MM.1S (cell line): ENCODE measurements at regions not wholly inside any gene's neighbourhood (a gene's known extent, or its start where the extent isn't known, plus 50 kb on each side); places are given as distances from the start of the nearest gene placed in this dataset.

Source experiments
- DNase-seq: peaks from one replicate; pipeline ENCODE4 v3.0.0-alpha.2; 2015
- H2AFZ ChIP-seq: fragments of 300-600 bp; sonication (generic); 2 replicates; pipeline ENCODE4 v1.6.0; 2016; ENCODE audit warnings: antibody characterized with exemption, low read length
- H3F3A ChIP-seq: fragments of 300-600 bp; sonication (generic); 2 replicates; pipeline ENCODE4 v1.6.1; 2016; ENCODE audit warnings: mild to moderate bottlenecking, antibody characterized with exemption, low read length, moderate library complexity, mixed read lengths; ENCODE audit not compliant: insufficient read depth
- H3K27ac ChIP-seq: fragments of 300-600 bp; sonication (generic); 2 replicates; pipeline ENCODE4 v1.5.1; 2016; ENCODE audit warnings: mild to moderate bottlenecking, low read length
- H3K27me3 ChIP-seq: fragments of 300-600 bp; sonication (generic); replicated peaks from 2 replicates; pipeline ENCODE4 v1.6.0; 2016; ENCODE audit warnings: low read length; ENCODE audit not compliant: insufficient read depth
- H3K36me3 ChIP-seq: fragments of 300-600 bp; sonication (generic); replicated peaks from 2 replicates; pipeline ENCODE4 v1.6.1; 2016; ENCODE audit warnings: mild to moderate bottlenecking, low read length, mixed read lengths; ENCODE audit not compliant: insufficient read depth
- H3K4me1 ChIP-seq: fragments of 300-600 bp; sonication (generic); 2 replicates; pipeline ENCODE4 v1.6.1; 2016; ENCODE audit warnings: low read length, mixed read lengths
- H3K4me2 ChIP-seq: fragments of 300-600 bp; sonication (generic); 2 replicates; pipeline ENCODE4 v1.6.0; 2016; ENCODE audit warnings: low read depth, low read length
- H3K4me3 ChIP-seq: fragments of 300-600 bp; sonication (generic); 2 replicates; pipeline ENCODE4 v1.5.1; 2016; ENCODE audit warnings: low read length, mixed read lengths
- H3K79me2 ChIP-seq: fragments of 300-600 bp; sonication (generic); 2 replicates; pipeline ENCODE4 v1.6.1; 2016; ENCODE audit warnings: mixed run types, low read length, mixed read lengths
- H3K9ac ChIP-seq: fragments of 300-600 bp; sonication (generic); 2 replicates; pipeline ENCODE4 v1.6.1; 2016; ENCODE audit warnings: low read length, mixed read lengths
- H3K9me2 ChIP-seq: fragments of 300-600 bp; sonication (generic); replicated peaks from 2 replicates; pipeline ENCODE4 v1.6.1; 2016; ENCODE audit warnings: mild to moderate bottlenecking, low read length, mixed read lengths; ENCODE audit not compliant: insufficient read depth
- H3K9me3 ChIP-seq: fragments of 300-600 bp; sonication (generic); replicated peaks from 2 replicates; pipeline ENCODE4 v1.6.1; 2016; ENCODE audit warnings: mild to moderate bottlenecking, low read length, mixed read lengths; ENCODE audit not compliant: insufficient read depth
- H4K20me1 ChIP-seq: fragments of 300-600 bp; sonication (generic); 2 replicates; pipeline ENCODE4 v1.6.1; 2016; ENCODE audit warnings: mild to moderate bottlenecking, low read length, moderate library complexity, mixed read lengths; ENCODE audit not compliant: insufficient read depth
- EZH2 ChIP-seq: fragments of 300-600 bp; sonication (generic); optimal IDR thresholded peaks from 2 replicates; pipeline ENCODE3; 2017; ENCODE audit warnings: low read depth, mild to moderate bottlenecking, antibody characterized with exemption, low read length, mixed read lengths
- EZH2phosphoT487 ChIP-seq: fragments of 300-600 bp; sonication (generic); IDR thresholded peaks from 2 replicates; pipeline ENCODE4 v1.6.1; 2018; ENCODE audit warnings: antibody characterized with exemption, low read length
- TF ChIP-seq, protein P1 (sequence below): fragments of 300-600 bp; sonication (generic); IDR thresholded peaks from 2 replicates; pipeline ENCODE4 v1.5.1; 2016; ENCODE audit warnings: antibody characterized with exemption, low read length, mixed read lengths

DNA sequence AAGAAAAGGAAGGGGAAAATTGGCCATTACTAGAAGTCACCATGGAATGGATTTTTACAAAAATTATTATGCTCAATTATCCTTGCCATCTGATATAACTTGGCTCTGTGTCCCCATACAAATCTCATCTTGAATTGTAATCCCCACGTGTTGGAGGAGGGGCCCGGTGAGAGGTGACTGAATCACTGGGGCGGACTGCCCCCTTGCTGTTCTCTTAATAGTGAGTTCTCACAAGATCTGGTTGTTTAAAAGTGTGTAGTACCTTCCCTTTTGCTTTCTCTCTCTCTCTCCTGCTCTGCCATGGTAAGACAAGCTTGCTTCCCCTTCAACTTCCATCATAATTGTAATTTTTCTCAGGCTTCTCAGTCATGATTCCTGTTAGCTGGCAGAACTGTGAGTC lies 1023.6 kb downstream of the XPNPEP1 start:
- Histone ChIP-seq H3K27me3 (no peaks in the 10 kb centered on the region), H3K9ac (no peak overlapping the region), H3K4me1 (no peaks in the 10 kb centered on the region; the same call in 1 of the 2 replicates), H3K4me2 (no peak overlapping the region), H4K20me1 (no peaks in the 10 kb centered on the region), H3K9me2 (no peaks in the 10 kb centered on the region), H2AFZ (no peak overlapping the region), H3K9me3 (no peaks in the 10 kb centered on the region), H3K4me3 (no peak overlapping the region), H3K79me2 (no peaks in the 10 kb centered on the region), H3F3A (no peaks in the 10 kb centered on the region), H3K36me3 (no peaks in the 10 kb centered on the region), H3K27ac (no peak overlapping the region)
- TF ChIP-seq EZH2phosphoT487 (no peak), EZH2 (no peak)
- TF ChIP-seq, protein P1, sequence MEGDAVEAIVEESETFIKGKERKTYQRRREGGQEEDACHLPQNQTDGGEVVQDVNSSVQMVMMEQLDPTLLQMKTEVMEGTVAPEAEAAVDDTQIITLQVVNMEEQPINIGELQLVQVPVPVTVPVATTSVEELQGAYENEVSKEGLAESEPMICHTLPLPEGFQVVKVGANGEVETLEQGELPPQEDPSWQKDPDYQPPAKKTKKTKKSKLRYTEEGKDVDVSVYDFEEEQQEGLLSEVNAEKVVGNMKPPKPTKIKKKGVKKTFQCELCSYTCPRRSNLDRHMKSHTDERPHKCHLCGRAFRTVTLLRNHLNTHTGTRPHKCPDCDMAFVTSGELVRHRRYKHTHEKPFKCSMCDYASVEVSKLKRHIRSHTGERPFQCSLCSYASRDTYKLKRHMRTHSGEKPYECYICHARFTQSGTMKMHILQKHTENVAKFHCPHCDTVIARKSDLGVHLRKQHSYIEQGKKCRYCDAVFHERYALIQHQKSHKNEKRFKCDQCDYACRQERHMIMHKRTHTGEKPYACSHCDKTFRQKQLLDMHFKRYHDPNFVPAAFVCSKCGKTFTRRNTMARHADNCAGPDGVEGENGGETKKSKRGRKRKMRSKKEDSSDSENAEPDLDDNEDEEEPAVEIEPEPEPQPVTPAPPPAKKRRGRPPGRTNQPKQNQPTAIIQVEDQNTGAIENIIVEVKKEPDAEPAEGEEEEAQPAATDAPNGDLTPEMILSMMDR, result no peak
- no peak for DNase-seq

DNA sequence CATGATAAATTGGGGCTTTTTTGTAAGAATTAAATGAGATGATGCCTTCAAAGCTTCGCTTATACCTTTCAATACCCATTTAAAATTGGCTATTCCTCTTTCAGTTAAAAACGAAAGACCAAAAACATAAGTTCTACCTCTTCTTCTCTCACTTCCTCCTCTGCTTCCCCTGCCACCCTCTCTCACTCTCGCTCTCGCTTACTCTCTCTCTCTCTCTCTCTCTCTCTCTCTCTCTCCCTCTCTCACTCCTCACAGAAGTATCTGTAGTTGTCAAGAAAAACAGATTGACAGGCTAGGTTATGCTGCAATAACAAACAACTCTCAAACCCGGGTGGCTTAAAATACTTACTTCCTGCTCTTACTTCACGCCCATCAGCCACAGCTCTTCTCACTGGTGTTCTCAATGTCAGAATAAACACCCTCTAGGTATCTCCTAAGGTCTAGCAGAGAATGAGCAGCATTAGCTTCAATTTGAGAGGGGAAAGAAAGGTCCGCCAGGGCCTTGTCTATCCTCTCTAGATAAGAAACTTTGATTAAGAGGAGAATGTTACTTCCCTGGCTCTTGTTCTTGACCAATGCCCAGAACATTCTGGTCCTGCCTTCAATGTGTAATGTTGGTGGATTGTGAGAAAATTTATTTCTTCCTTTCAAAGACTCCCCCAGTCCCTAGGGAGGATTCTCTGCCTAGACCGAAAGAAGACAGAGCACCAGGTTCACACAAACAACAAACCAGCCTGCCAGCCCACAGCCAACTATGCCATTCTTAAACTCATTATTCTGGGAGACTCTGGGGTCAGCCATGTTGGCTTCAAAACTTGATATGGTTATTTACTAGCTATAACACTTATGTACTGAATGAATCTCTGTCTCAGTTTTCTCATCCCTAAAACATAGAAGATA lies 1028.7 kb downstream of the XPNPEP1 start:
- no peak overlapping the region for H3K4me2 ChIP-seq
- no peaks in the 10 kb centered on the region for H3K9me3 ChIP-seq

DNA sequence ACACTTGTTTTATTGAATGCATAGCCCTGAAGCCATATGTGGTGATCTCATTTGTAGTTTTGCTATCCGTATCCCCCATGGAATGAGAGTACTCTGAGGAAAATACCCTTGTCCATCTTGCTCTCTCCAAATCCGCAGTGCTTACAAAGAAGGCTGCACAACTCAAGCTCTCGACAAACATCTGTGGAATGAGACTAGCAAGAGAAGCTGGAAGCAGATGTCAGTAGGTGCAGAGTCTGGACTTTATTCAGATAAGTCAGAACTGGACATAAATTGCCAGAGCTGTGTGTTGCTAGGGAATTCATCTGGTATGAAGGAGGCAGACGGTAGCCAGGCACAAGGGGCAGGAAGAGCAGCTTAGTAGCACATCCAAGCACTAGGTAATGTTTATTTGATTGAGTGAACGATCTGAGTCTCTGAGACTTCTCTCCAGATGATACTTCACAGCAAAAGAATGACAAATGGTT lies 1046.2 kb downstream of the XPNPEP1 start:
- H3F3A ChIP-seq, result no peaks in the 10 kb centered on the region
- no peak overlapping the region for H3K9ac ChIP-seq
- no peaks in the 10 kb centered on the region for H3K79me2 ChIP-seq
- no peak overlapping the region for H3K27ac ChIP-seq
- no peaks in the 10 kb centered on the region for H3K27me3 ChIP-seq
- H3K9me3 ChIP-seq, result no peaks in the 10 kb centered on the region
- H3K4me3 ChIP-seq, result no peak overlapping the region
- H4K20me1 ChIP-seq, result no peaks in the 10 kb centered on the region
- H3K9me2 ChIP-seq, result no peaks in the 10 kb centered on the region
- no peaks in the 10 kb centered on the region for H3K4me1 ChIP-seq
- TF ChIP-seq, protein P1, result no peak
- TF ChIP-seq EZH2phosphoT487 (no peak), EZH2 (no peak)
- H3K4me2 ChIP-seq, result no peak overlapping the region
- no peaks in the 10 kb centered on the region for H3K36me3 ChIP-seq
- no peak for DNase-seq
- no peak overlapping the region for H2AFZ ChIP-seq

More for the DNA sequence above, 1028.7 kb downstream of the XPNPEP1 start:
- no peak overlapping the region for H3K4me3 ChIP-seq
- no peak overlapping the region for H3K27ac ChIP-seq
- no peaks in the 10 kb centered on the region for H4K20me1 ChIP-seq
- no peaks in the 10 kb centered on the region for H3K79me2 ChIP-seq
- no peak for TF ChIP-seq EZH2phosphoT487
- no peak for TF ChIP-seq EZH2
- TF ChIP-seq, protein P1, result no peak
- no peaks in the 10 kb centered on the region for H3K27me3 ChIP-seq
- H3K36me3 ChIP-seq, result no peaks in the 10 kb centered on the region
- no peak overlapping the region for H3K9ac ChIP-seq
- H3K4me1 ChIP-seq, result no peaks in the 10 kb centered on the region
- DNase-seq, result no peak
- H2AFZ ChIP-seq, result no peak overlapping the region
- no peaks in the 10 kb centered on the region for H3K9me2 ChIP-seq
- no peaks in the 10 kb centered on the region for H3F3A ChIP-seq
